Osteocyte (in vitro differentiated cells): ENCODE measurements at regions not wholly inside any gene's neighbourhood (a gene's known extent, or its start where the extent isn't known, plus 50 kb on each side); places are given as distances from the start of the nearest gene placed in this dataset.

Experiments
- DNase-seq: peaks from one replicate; pipeline ENCODE4 v3.0.0; 2021; ENCODE audit warnings: mixed read lengths; ENCODE audit not compliant: unreplicated experiment; ENCODE audit errors: extremely low spot score
- H3K27ac Mint-ChIP-seq: one replicate; pipeline ENCODE4 v1.8.0; 2021; ENCODE audit warnings: mild to moderate bottlenecking, mixed read lengths; ENCODE audit not compliant: unreplicated experiment
- H3K27me3 Mint-ChIP-seq: one replicate; pipeline ENCODE4 v1.8.0; 2021; ENCODE audit warnings: mixed read lengths; ENCODE audit not compliant: unreplicated experiment
- H3K36me3 Mint-ChIP-seq: one replicate; pipeline ENCODE4 v1.8.0; 2021; ENCODE audit warnings: mixed read lengths; ENCODE audit not compliant: unreplicated experiment
- H3K4me1 Mint-ChIP-seq: one replicate; pipeline ENCODE4 v1.8.0; 2021; ENCODE audit warnings: mixed read lengths; ENCODE audit not compliant: unreplicated experiment
- H3K4me3 Mint-ChIP-seq: one replicate; pipeline ENCODE4 v1.8.0; 2021; ENCODE audit warnings: mild to moderate bottlenecking, moderate library complexity, mixed read lengths; ENCODE audit not compliant: unreplicated experiment
- H3K9me3 Mint-ChIP-seq: one replicate; pipeline ENCODE4 v1.8.0; 2021; ENCODE audit warnings: mixed read lengths; ENCODE audit not compliant: unreplicated experiment
- CTCF ChIP-seq: fragments of 200-600 bp; sonication (generic); IDR thresholded peaks from 2 replicates; pipeline ENCODE4 v1.5.0; 2021; ENCODE audit warnings: antibody characterized with exemption, mild to moderate bottlenecking, moderate library complexity

GRCh38 chr12:88417531-88417930 lies 162.7 kb downstream of the KITLG start:
- H3K27ac Mint-ChIP-seq, result no peak overlapping the region
- no peak for DNase-seq
- no peak overlapping the region for H3K4me3 Mint-ChIP-seq
- TF ChIP-seq CTCF, result no peak
- no peaks in the 10 kb centered on the region for H3K9me3 Mint-ChIP-seq
- H3K4me1 Mint-ChIP-seq, result peaks cover 15% of the 10 kb centered on the region
- H3K27me3 Mint-ChIP-seq, result no peaks in the 10 kb centered on the region
- no peaks in the 10 kb centered on the region for H3K36me3 Mint-ChIP-seq

GRCh38 chr12:88418856-88419497 lies 161.3 kb downstream of the KITLG start:
- Mint-ChIP-seq H3K4me3 (no peak overlapping the region), H3K36me3 (no peaks in the 10 kb centered on the region), H3K9me3 (no peaks in the 10 kb centered on the region), H3K27ac (no peak overlapping the region), H3K27me3 (no peaks in the 10 kb centered on the region), H3K4me1 (peaks cover 15% of the 10 kb centered on the region)
- no peak for DNase-seq
- no peak for TF ChIP-seq CTCF

- no peak for DNase-seq
- no peak overlapping the region for H3K4me3 Mint-ChIP-seq
- no peaks in the 10 kb centered on the region for H3K36me3 Mint-ChIP-seq
- TF ChIP-seq CTCF, result no peak
- H3K27me3 Mint-ChIP-seq, result no peaks in the 10 kb centered on the region
- H3K9me3 Mint-ChIP-seq, result no peaks in the 10 kb centered on the region
- H3K27ac Mint-ChIP-seq, result no peak overlapping the region
- H3K4me1 Mint-ChIP-seq, result peaks cover 15% of the 10 kb centered on the region
Observed at GRCh38 chr12:88419794-88420193, 160.5 kb downstream of the KITLG start.

GRCh38 chr12:88420457-88420856 lies 159.8 kb downstream of the KITLG start:
- no peaks in the 10 kb centered on the region for H3K27me3 Mint-ChIP-seq
- no peak for TF ChIP-seq CTCF
- peaks cover 15% of the 10 kb centered on the region for H3K4me1 Mint-ChIP-seq
- no peak for DNase-seq
- no peak overlapping the region for H3K27ac Mint-ChIP-seq
- H3K9me3 Mint-ChIP-seq, result no peaks in the 10 kb centered on the region
- H3K36me3 Mint-ChIP-seq, result no peaks in the 10 kb centered on the region
- H3K4me3 Mint-ChIP-seq, result no peak overlapping the region

GRCh38 chr12:88424791-88425730 lies 155.2 kb downstream of the KITLG start:
- no peak overlapping the region for H3K27ac Mint-ChIP-seq
- TF ChIP-seq CTCF, result no peak
- H3K4me3 Mint-ChIP-seq, result no peak overlapping the region
- DNase-seq, result no peak
- H3K36me3 Mint-ChIP-seq, result no peaks in the 10 kb centered on the region
- no peaks in the 10 kb centered on the region for H3K27me3 Mint-ChIP-seq
- peaks cover 11% of the 10 kb centered on the region for H3K9me3 Mint-ChIP-seq
- peaks cover 6% of the 10 kb centered on the region for H3K4me1 Mint-ChIP-seq
